Brain microvascular endothelial cell (primary cell): ENCODE measurements at regions not wholly inside any gene's neighbourhood (a gene's known extent, or its start where the extent isn't known, plus 50 kb on each side); places are given as distances from the start of the nearest gene placed in this dataset.

Experiments
- DNase-seq: peaks from one replicate; pipeline ENCODE4 v3.0.0-alpha.2; 2020
- H3K27ac ChIP-seq: fragments of 250-450 bp; sonication (Bioruptor Pico); 2 replicates; pipeline ENCODE4 v1.5.1; 2020; ENCODE audit warnings: mild to moderate bottlenecking, moderate library complexity
- H3K27me3 ChIP-seq: fragments of 250-450 bp; sonication (Bioruptor Pico); replicated peaks from 2 replicates; pipeline ENCODE4 v1.5.1; 2020; ENCODE audit warnings: mild to moderate bottlenecking
- H3K36me3 ChIP-seq: fragments of 250-450 bp; sonication (Bioruptor Pico); replicated peaks from 2 replicates; pipeline ENCODE4 v1.5.1; 2020; ENCODE audit warnings: mild to moderate bottlenecking
- H3K4me3 ChIP-seq: 2 replicates; pipeline ENCODE4 v1.5.1; 2011; ENCODE audit warnings: low read depth, mild to moderate bottlenecking, control low read depth, low read length, moderate library complexity
- in situ Hi-C: cut with HindIII; loops from 2 replicates; pipeline ENCODE4 v1.10.0; 2017; ENCODE audit warnings: low sequenced_read_pairs, low pct_ligation_motif_present
- TF ChIP-seq, protein P1 (sequence below): IDR thresholded peaks from 2 replicates; pipeline ENCODE4 v1.5.1; 2011; ENCODE audit warnings: low read depth, mild to moderate bottlenecking, moderate library complexity, low read length, control low read depth, inconsistent platforms; ENCODE audit errors: missing control alignments

DNA sequence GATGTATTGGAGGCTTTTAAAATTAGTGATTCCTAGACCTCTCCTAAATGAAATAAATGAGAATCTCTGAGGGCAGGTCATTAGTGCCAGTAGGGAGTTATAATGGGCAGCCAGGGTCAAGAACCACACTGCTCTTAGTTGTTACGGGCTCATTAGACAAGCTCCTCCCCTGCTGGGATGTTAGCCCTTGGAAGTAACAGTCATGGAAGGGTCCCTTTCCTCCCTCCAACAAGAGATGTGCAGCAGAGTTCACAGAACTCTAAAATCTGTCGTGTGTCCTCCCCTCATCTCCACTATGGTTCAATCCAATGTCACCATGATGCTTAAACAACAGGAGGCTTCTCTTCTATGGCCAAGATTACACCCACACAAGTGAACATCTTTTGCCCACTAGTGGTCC is 419.5 kb downstream of the INSC start:
- TF ChIP-seq, protein P1, sequence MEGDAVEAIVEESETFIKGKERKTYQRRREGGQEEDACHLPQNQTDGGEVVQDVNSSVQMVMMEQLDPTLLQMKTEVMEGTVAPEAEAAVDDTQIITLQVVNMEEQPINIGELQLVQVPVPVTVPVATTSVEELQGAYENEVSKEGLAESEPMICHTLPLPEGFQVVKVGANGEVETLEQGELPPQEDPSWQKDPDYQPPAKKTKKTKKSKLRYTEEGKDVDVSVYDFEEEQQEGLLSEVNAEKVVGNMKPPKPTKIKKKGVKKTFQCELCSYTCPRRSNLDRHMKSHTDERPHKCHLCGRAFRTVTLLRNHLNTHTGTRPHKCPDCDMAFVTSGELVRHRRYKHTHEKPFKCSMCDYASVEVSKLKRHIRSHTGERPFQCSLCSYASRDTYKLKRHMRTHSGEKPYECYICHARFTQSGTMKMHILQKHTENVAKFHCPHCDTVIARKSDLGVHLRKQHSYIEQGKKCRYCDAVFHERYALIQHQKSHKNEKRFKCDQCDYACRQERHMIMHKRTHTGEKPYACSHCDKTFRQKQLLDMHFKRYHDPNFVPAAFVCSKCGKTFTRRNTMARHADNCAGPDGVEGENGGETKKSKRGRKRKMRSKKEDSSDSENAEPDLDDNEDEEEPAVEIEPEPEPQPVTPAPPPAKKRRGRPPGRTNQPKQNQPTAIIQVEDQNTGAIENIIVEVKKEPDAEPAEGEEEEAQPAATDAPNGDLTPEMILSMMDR: no peak
- in situ Hi-C loops: no loop called here
- Histone ChIP-seq H3K27ac (no peak overlapping the region), H3K36me3 (no peaks in the 10 kb centered on the region), H3K4me3 (no peak overlapping the region), H3K27me3 (no peaks in the 10 kb centered on the region)
- no peak for DNase-seq

DNA sequence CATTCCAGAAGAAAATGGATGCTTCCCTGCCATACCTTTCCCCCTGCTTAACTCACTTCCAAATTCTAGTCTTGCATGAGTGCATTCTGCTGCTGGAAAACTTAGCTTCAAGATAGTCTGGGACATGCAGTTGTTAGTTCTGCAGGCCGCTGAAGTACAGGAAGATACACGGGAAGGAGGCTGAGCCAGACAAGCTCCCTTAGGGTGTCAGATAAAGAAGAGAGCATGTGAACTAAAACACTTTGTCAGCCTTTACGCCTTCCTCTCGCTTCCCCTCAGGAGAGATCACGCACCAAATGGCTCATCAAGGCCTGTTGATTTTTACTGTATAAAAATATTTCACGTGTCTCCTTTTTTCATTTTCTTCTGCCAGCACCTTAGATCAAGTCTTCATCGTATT is 420.7 kb downstream of the INSC start:
- Histone ChIP-seq H3K27ac (no peak overlapping the region), H3K27me3 (no peaks in the 10 kb centered on the region), H3K36me3 (no peaks in the 10 kb centered on the region), H3K4me3 (no peak overlapping the region)
- no peak for DNase-seq
- TF ChIP-seq, protein P1: no peak
- in situ Hi-C loops: no loop called here

DNA sequence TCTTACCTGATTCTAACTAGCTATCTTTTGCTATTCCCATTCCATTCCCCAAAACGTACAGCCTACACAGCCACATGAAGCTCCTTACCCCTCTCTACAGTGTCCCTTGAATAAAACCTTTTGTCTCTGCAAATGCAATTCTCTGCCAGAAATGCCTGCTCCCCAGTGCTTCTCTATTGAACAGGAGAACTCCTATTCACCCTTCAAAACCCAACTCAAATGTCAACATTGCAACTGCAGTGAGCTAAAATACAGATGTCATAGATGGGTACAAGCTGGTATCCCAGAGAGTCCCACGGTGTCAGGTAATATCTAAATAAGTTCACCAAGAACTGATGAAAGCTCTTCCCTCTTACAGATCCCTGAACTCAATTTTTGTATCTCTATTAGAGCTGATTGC is 421.7 kb downstream of the INSC start:
- in situ Hi-C loops: no loop called here
- H3K27ac ChIP-seq: no peak overlapping the region
- TF ChIP-seq, protein P1: no peak

DNA sequence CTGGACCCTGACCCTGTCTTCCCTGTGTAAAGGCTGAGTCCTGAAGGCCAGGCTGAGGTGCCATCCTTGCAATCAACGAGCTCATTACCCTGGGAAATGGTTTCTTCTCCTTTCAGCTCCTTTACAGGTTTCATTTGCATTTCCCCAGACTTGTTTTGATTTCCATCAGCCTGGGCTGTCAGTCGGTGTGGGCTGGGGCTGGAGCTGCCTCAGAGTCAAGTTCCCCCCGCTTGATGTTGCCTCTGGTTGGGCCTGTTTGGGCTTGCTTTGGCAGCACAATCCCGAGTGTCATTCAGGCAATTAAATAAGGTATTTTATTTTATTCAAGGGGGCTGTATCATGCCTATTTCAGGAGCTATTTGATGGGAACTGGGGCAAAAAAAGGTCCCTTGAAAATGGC is 424.9 kb downstream of the INSC start:
- no peak overlapping the region for H3K27ac ChIP-seq
- H3K36me3 ChIP-seq: no peaks in the 10 kb centered on the region
- TF ChIP-seq, protein P1: no peak
- DNase-seq: no peak
- in situ Hi-C loops: no loop called here
- H3K27me3 ChIP-seq: no peaks in the 10 kb centered on the region
- H3K4me3 ChIP-seq: no peak overlapping the region

More for the DNA sequence above, 421.7 kb downstream of the INSC start:
- Histone ChIP-seq H3K27me3 (no peaks in the 10 kb centered on the region), H3K4me3 (no peak overlapping the region), H3K36me3 (no peaks in the 10 kb centered on the region)
- no peak for DNase-seq

DNA sequence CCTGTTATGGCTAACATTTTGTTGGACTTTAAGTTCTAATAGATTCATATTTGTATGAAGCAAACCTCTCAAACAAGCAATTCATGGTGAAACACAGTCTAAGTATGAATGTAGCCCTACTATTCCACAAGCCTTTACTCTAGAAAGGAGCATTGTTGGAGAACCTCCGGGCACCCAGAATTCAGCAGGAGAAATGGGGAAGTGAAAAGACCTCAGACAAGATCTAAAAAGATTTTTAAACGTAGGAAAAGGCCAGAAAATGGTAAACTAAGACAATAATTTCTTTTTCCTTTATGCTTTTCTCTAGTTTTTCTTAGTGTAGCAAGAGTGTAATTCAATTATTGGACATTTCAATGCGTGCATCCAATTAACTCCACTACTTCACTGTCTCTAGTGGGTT is 426.4 kb downstream of the INSC start:
- in situ Hi-C loops: no loop called here
- DNase-seq: no peak
- Histone ChIP-seq H3K27ac (no peak overlapping the region), H3K4me3 (no peak overlapping the region), H3K27me3 (no peaks in the 10 kb centered on the region), H3K36me3 (no peaks in the 10 kb centered on the region)
- TF ChIP-seq, protein P1: no peak

DNA sequence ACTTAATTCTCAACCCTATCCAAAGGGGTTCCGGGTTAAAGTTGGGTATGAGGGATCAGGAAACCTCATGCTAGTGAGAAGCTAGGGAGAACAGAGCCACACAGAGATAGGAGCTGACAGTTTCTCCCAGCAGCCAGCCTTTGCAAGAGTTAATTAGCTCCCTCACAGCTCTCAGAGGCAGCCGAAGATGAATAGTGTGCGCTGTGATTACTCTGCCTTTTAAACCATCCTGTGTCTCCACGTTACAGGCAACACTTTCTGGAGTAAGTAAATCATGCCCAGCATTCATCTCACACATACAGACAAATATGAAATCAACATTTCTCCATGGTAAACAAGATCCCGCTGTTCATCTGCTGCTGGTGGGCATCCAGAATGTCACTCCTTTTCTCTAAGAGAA is 429.6 kb downstream of the INSC start:
- in situ Hi-C loops: no loop called here
- H3K27me3 ChIP-seq: no peaks in the 10 kb centered on the region
- no peak for DNase-seq
- no peak overlapping the region for H3K27ac ChIP-seq
- H3K4me3 ChIP-seq: no peak overlapping the region
- TF ChIP-seq, protein P1: no peak
- H3K36me3 ChIP-seq: no peaks in the 10 kb centered on the region
